Sigmoid colon (tissue), 4 donors: ENCODE measurements at regions not wholly inside any gene's neighbourhood (a gene's known extent, or its start where the extent isn't known, plus 50 kb on each side); places are given as distances from the start of the nearest gene placed in this dataset.

Experiments used
- EP300 ChIP-seq, 4 donors: sonication (generic); formaldehyde crosslinking; IDR thresholded peaks; one replicate each; pipeline ENCODE4 v1.6.1; 2017; ENCODE audit warnings: antibody characterized with exemption in 4 of 4
- POLR2A ChIP-seq, 2 donors: fragments of 450-650 bp; IDR thresholded peaks; one replicate each; pipeline ENCODE4 v1.6.1; 2016; ENCODE audit warnings: antibody characterized with exemption in 2 of 2, mild to moderate bottlenecking in 2 of 2, moderate library complexity in 2 of 2
- POLR2AphosphoS5 ChIP-seq, 4 donors: sonication (generic); formaldehyde crosslinking; IDR thresholded peaks; one replicate each; pipeline ENCODE4 v1.6.1; 2017; ENCODE audit warnings: antibody characterized with exemption in 4 of 4
- TF ChIP-seq, protein P1 (sequence below), 4 experiments: fragments of 450-650 bp in 3 of 4; fragments of 200-600 bp in 1 of 4; IDR thresholded peaks; one replicate each; pipeline ENCODE4 v1.5.1; 2016 to 2019; ENCODE audit warnings: antibody characterized with exemption in 4 of 4, mild to moderate bottlenecking in 3 of 4, moderate library complexity in 2 of 4

DNA sequence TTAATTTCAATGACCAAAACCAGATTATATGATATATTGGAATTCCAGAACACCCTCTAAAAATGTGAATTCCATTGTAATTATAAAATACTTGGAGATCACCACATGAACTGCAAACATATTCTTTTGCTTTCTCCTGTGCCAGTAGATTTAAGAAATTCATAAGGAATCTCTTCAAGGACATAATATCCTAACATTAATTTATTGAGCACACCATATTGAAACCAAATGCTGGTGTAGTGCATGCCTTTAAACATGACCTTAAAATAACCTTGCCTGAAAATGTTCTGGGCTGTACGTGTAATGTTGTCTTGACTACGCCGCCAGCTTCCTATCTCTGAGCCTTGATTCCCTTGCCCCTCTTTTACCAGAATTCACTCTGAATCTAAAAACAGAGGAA lies 205.0 kb upstream of the ACTBL2 start:
- TF ChIP-seq, protein P1, sequence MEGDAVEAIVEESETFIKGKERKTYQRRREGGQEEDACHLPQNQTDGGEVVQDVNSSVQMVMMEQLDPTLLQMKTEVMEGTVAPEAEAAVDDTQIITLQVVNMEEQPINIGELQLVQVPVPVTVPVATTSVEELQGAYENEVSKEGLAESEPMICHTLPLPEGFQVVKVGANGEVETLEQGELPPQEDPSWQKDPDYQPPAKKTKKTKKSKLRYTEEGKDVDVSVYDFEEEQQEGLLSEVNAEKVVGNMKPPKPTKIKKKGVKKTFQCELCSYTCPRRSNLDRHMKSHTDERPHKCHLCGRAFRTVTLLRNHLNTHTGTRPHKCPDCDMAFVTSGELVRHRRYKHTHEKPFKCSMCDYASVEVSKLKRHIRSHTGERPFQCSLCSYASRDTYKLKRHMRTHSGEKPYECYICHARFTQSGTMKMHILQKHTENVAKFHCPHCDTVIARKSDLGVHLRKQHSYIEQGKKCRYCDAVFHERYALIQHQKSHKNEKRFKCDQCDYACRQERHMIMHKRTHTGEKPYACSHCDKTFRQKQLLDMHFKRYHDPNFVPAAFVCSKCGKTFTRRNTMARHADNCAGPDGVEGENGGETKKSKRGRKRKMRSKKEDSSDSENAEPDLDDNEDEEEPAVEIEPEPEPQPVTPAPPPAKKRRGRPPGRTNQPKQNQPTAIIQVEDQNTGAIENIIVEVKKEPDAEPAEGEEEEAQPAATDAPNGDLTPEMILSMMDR (IDR thresholded peaks at IDR 0.05), result no peak
- TF ChIP-seq POLR2AphosphoS5 (IDR thresholded peaks at IDR 0.05), result no peak
- no peak for TF ChIP-seq EP300 (IDR thresholded peaks at IDR 0.05)
- no peak for TF ChIP-seq POLR2A (IDR thresholded peaks at IDR 0.05)
